GM23338 (cell line): ENCODE measurements at regions not wholly inside any gene's neighbourhood (a gene's known extent, or its start where the extent isn't known, plus 50 kb on each side); places are given as distances from the start of the nearest gene placed in this dataset.

Experiments
- CREB1 ChIP-seq: fragments of 250-450 bp; sonication (Bioruptor Pico); IDR thresholded peaks from 2 replicates; pipeline ENCODE4 v1.5.0; 2020; ENCODE audit warnings: low read depth, mild to moderate bottlenecking, moderate library complexity
- CTCF ChIP-seq, 2 experiments: fragments of 200-600 bp in 1 of 2; sonication (generic) in 1 of 2; conservative IDR thresholded peaks; 2 replicates each; pipeline versions ENCODE4 v1.5.1 to v1.6.1; 2016 to 2017; ENCODE audit warnings: antibody characterized with exemption in 2 of 2, low read depth in 2 of 2, mild to moderate bottlenecking in 2 of 2, moderate library complexity in 1 of 2
- ETS1 ChIP-seq: IDR thresholded peaks from 2 replicates; pipeline ENCODE4 v1.6.1; 2016; ENCODE audit warnings: antibody characterized with exemption
- EZH2 ChIP-seq: fragments of 200-600 bp; sonication (generic); IDR thresholded peaks from one replicate; pipeline ENCODE4 v1.8.0; 2017; ENCODE audit warnings: antibody characterized with exemption, mild to moderate bottlenecking, low read depth; ENCODE audit not compliant: unreplicated experiment
- EZH2phosphoT487 ChIP-seq: fragments of 200-600 bp; sonication (generic); IDR thresholded peaks from one replicate; pipeline ENCODE4 v1.8.1; 2018; ENCODE audit warnings: antibody characterized with exemption; ENCODE audit not compliant: unreplicated experiment
- JUNB ChIP-seq: IDR thresholded peaks from one replicate; pipeline ENCODE4 v1.6.1; 2016; ENCODE audit warnings: antibody characterized with exemption; ENCODE audit not compliant: unreplicated experiment
- NANOG ChIP-seq: IDR thresholded peaks from 2 replicates; pipeline ENCODE4 v1.6.1; 2016; ENCODE audit warnings: antibody characterized with exemption, borderline replicate concordance
- POLR2AphosphoS5 ChIP-seq: IDR thresholded peaks from 2 replicates; pipeline ENCODE4 v1.6.1; 2016; ENCODE audit warnings: antibody characterized with exemption, low read depth
- REST ChIP-seq: IDR thresholded peaks from one replicate; pipeline ENCODE4 v1.6.1; 2018; ENCODE audit warnings: antibody characterized with exemption; ENCODE audit not compliant: unreplicated experiment
- STAT1 ChIP-seq: IDR thresholded peaks from one replicate; pipeline ENCODE4 v1.6.1; 2016; ENCODE audit warnings: antibody characterized with exemption; ENCODE audit not compliant: unreplicated experiment
- ZNF114 ChIP-seq: fragments of 250-450 bp; sonication (Bioruptor Pico); IDR thresholded peaks from 2 replicates; pipeline ENCODE4 v1.5.0; 2020; ENCODE audit warnings: mild to moderate bottlenecking, moderate library complexity
- ZNF331 ChIP-seq: fragments of 250-450 bp; sonication (Bioruptor Pico); IDR thresholded peaks from 2 replicates; pipeline ENCODE4 v1.5.0; 2020; ENCODE audit warnings: low read depth, mild to moderate bottlenecking, moderate library complexity
- ZNF462 ChIP-seq: fragments of 250-450 bp; sonication (Bioruptor Pico); IDR thresholded peaks from 2 replicates; pipeline ENCODE4 v1.5.0; 2020; ENCODE audit warnings: mild to moderate bottlenecking, moderate library complexity

- TF ChIP-seq EZH2, result no peak
- no peak for TF ChIP-seq CTCF (conservative IDR thresholded peaks at IDR 0.05; ENCODE audit: low read depth in 2 of 2)
- TF ChIP-seq EZH2phosphoT487, result no peak
- no peak for TF ChIP-seq POLR2AphosphoS5
- no peak for TF ChIP-seq REST
- TF ChIP-seq STAT1, result no peak
- TF ChIP-seq CREB1 (CRISPR knock-in tag), result no peak
- no peak for TF ChIP-seq NANOG
- no peak for TF ChIP-seq ZNF114 (CRISPR knock-in tag)
- TF ChIP-seq ETS1, result no peak
- no peak for TF ChIP-seq ZNF331 (CRISPR knock-in tag)
- no peak for TF ChIP-seq JUNB
- TF ChIP-seq ZNF462 (CRISPR knock-in tag), result no peak
Observed at GRCh38 chr11:90294091-90294490, 71.2 kb upstream of the CHORDC1 start.
